ENCODE measurements at regions not wholly inside any gene's neighbourhood (a gene's known extent, or its start where the extent isn't known, plus 50 kb on each side); places are given as distances from the start of the nearest gene placed in this dataset.

DNA sequence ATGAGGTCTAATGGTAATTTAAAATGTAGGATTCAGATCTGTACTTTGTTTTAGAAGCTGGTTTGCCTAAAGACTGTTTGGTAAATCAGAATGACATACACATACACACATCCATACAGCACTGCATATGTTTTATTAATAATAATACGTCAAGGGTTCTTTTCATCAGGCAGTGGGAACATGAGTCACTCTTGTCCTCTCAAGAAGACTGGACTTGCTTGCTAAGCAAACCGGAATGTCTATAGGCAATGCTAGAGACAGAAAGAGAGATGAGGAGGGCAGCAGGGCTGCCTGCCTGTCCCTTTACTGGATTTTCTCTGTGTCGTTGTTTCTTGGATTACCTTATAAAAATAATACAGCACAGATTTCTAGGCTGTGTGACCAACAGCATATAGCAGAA lies 119.1 kb upstream of the GALNT2 start:
- TF ChIP-seq, protein P1, sequence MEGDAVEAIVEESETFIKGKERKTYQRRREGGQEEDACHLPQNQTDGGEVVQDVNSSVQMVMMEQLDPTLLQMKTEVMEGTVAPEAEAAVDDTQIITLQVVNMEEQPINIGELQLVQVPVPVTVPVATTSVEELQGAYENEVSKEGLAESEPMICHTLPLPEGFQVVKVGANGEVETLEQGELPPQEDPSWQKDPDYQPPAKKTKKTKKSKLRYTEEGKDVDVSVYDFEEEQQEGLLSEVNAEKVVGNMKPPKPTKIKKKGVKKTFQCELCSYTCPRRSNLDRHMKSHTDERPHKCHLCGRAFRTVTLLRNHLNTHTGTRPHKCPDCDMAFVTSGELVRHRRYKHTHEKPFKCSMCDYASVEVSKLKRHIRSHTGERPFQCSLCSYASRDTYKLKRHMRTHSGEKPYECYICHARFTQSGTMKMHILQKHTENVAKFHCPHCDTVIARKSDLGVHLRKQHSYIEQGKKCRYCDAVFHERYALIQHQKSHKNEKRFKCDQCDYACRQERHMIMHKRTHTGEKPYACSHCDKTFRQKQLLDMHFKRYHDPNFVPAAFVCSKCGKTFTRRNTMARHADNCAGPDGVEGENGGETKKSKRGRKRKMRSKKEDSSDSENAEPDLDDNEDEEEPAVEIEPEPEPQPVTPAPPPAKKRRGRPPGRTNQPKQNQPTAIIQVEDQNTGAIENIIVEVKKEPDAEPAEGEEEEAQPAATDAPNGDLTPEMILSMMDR (conservative IDR thresholded peaks at IDR 0.05) = no peak
- no peak for TF ChIP-seq ZFX (IDR thresholded peaks at IDR 0.05)
